CD4-positive, alpha-beta memory T cell (primary cell): ENCODE measurements at regions not wholly inside any gene's neighbourhood (a gene's known extent, or its start where the extent isn't known, plus 50 kb on each side); places are given as distances from the start of the nearest gene placed in this dataset.

Source experiments
- CTCF ChIA-PET: fragments of 350-600 bp; sonication (Branson Sonifier 250); formaldehyde crosslinking; loops from one replicate; lab custom pipeline; 2021; ENCODE audit warnings: inconsistent platforms; ENCODE audit not compliant: partially characterized antibody; lab: Charles Lee
- POLR2A ChIA-PET: fragments of 350-600 bp; sonication (Branson Sonifier 250); formaldehyde crosslinking; loops from one replicate; lab custom pipeline; 2021; ENCODE audit not compliant: partially characterized antibody; lab: Charles Lee
- DNase-seq, 5 donors: peaks; one replicate each; pipeline versions ENCODE4 v3.0.0 to v3.0.0-alpha.2; 2020 to 2022; ENCODE audit warnings: mixed read lengths in 1 of 5
- H3K27ac ChIP-seq: one replicate; pipeline ENCODE4 v1.7.0; 2013; ENCODE audit warnings: low read depth, low read length
- H3K27me3 ChIP-seq: 2 replicates; pipeline ENCODE4 v1.7.0; 2013; ENCODE audit warnings: mild to moderate bottlenecking, low read length, moderate library complexity; ENCODE audit not compliant: insufficient read depth
- H3K36me3 ChIP-seq: 2 replicates; pipeline ENCODE4 v1.7.0; 2013; ENCODE audit warnings: mild to moderate bottlenecking, low read length, moderate library complexity; ENCODE audit not compliant: insufficient read depth
- H3K4me1 ChIP-seq: 2 replicates; pipeline ENCODE4 v1.7.0; 2013; ENCODE audit warnings: mild to moderate bottlenecking, low read length, moderate library complexity; ENCODE audit not compliant: insufficient read depth
- H3K4me3 ChIP-seq, 2 donors: one replicate each; pipeline ENCODE4 v1.7.0; 2013; ENCODE audit warnings: low read length in 2 of 2, mild to moderate bottlenecking in 1 of 2
- H3K9me3 ChIP-seq, 2 donors: one replicate each; pipeline ENCODE4 v1.7.0; 2013; ENCODE audit warnings: low read length in 2 of 2, control low read depth in 1 of 2; ENCODE audit not compliant: control insufficient read depth in 1 of 2
- H3K27ac Mint-ChIP-seq, 7 donors: one replicate each; pipeline ENCODE4 v1.8.0; 2020 to 2021; ENCODE audit warnings: mixed read lengths in 7 of 7, mild to moderate bottlenecking in 6 of 7, inconsistent platforms in 3 of 7, moderate library complexity in 3 of 7
- H3K27me3 Mint-ChIP-seq, 2 donors: one replicate each; pipeline ENCODE4 v1.8.0; 2020 to 2021; ENCODE audit warnings: mixed read lengths in 2 of 2
- H3K36me3 Mint-ChIP-seq, 2 donors: one replicate each; pipeline ENCODE4 v1.8.0; 2020 to 2021; ENCODE audit warnings: mixed read lengths in 2 of 2, inconsistent platforms in 1 of 2, mild to moderate bottlenecking in 1 of 2
- H3K4me1 Mint-ChIP-seq, 4 donors: one replicate each; pipeline ENCODE4 v1.8.0; 2020 to 2021; ENCODE audit warnings: mixed read lengths in 4 of 4, mild to moderate bottlenecking in 1 of 4
- H3K4me3 Mint-ChIP-seq, 8 donors: one replicate each; pipeline ENCODE4 v1.8.0; 2020 to 2021; ENCODE audit warnings: mixed read lengths in 8 of 8, mild to moderate bottlenecking in 7 of 8, moderate library complexity in 6 of 8, inconsistent platforms in 3 of 8
- H3K9me3 Mint-ChIP-seq, 8 donors: one replicate each; pipeline ENCODE4 v1.8.0; 2020 to 2021; ENCODE audit warnings: mixed read lengths in 8 of 8, mild to moderate bottlenecking in 5 of 8, inconsistent platforms in 3 of 8, moderate library complexity in 1 of 8
- intact Hi-C: fragments of 100-400 bp; cut with micrococcal nuclease; formaldehyde crosslinking; loops from one replicate; pipeline ENCODE4 v1.15.1; 2023

GRCh38 chr15:35671981-35672380 is 126.0 kb upstream of the DPH6 start:
- Mint-ChIP-seq H3K4me1 (peaks cover 4 to 16% (median 11%) of the 10 kb centered on the region in 4 donors), H3K27ac (no peak overlapping the region), H3K27me3 (no peaks in the 10 kb centered on the region), H3K36me3 (no peaks in the 10 kb centered on the region), H3K4me3 (no peak overlapping the region), H3K9me3 (peaks cover 0 to 1% (median 0%) of the 10 kb centered on the region in 8 donors)
- no peak for DNase-seq
- H3K4me1 ChIP-seq = peaks cover 3% of the 10 kb centered on the region
- H3K27me3 ChIP-seq = peaks cover 5% of the 10 kb centered on the region
- ChIA-PET CTCF (no interaction called here), POLR2A (no interaction called here)
- H3K9me3 ChIP-seq = no peaks in the 10 kb centered on the region
- no peak overlapping the region for H3K4me3 ChIP-seq
- no peaks in the 10 kb centered on the region for H3K36me3 ChIP-seq
- intact Hi-C loops = no loop called here
- no peak overlapping the region for H3K27ac ChIP-seq

GRCh38 chr15:35673093-35673684 is 127.2 kb upstream of the DPH6 start:
- H3K4me3 ChIP-seq = no peak overlapping the region
- Mint-ChIP-seq H3K9me3 (peaks cover 0 to 1% (median 0%) of the 10 kb centered on the region in 8 donors), H3K36me3 (no peaks in the 10 kb centered on the region), H3K4me1 (peaks cover 4 to 13% (median 8%) of the 10 kb centered on the region in 4 donors), H3K27ac (peak overlapping the region in 3 of 7 donors; percentile 13 to 51 (median 20)), H3K4me3 (peak overlapping the region; percentile 48 to 82 (median 76)), H3K27me3 (no peaks in the 10 kb centered on the region)
- CTCF ChIA-PET = no interaction called here
- H3K27ac ChIP-seq = no peak overlapping the region
- intact Hi-C loops = no loop called here
- no peaks in the 10 kb centered on the region for H3K36me3 ChIP-seq
- no peaks in the 10 kb centered on the region for H3K9me3 ChIP-seq
- DNase-seq = no peak
- POLR2A ChIA-PET = no interaction called here
- H3K27me3 ChIP-seq = peaks cover 5% of the 10 kb centered on the region
- H3K4me1 ChIP-seq = peaks cover 3% of the 10 kb centered on the region

GRCh38 chr15:35674873-35675781 is 129.2 kb upstream of the DPH6 start:
- Histone ChIP-seq H3K27me3 (peaks cover 5% of the 10 kb centered on the region), H3K9me3 (no peaks in the 10 kb centered on the region), H3K27ac (no peak overlapping the region), H3K36me3 (no peaks in the 10 kb centered on the region), H3K4me3 (no peak overlapping the region), H3K4me1 (peaks cover 3% of the 10 kb centered on the region)
- Mint-ChIP-seq H3K27me3 (no peaks in the 10 kb centered on the region), H3K9me3 (no peaks in the 10 kb centered on the region), H3K4me3 (no peak overlapping the region), H3K27ac (peak overlapping the region in 2 of 7 donors; percentile 2 to 57), H3K4me1 (peaks cover 2 to 11% (median 7%) of the 10 kb centered on the region in 4 donors), H3K36me3 (no peaks in the 10 kb centered on the region)
- intact Hi-C loops = no loop called here
- POLR2A ChIA-PET = no interaction called here
- DNase-seq = no peak
- CTCF ChIA-PET = no interaction called here

- Histone ChIP-seq H3K4me1 (no peaks in the 10 kb centered on the region), H3K4me3 (no peak overlapping the region), H3K9me3 (no peaks in the 10 kb centered on the region), H3K27me3 (peaks cover 5% of the 10 kb centered on the region), H3K27ac (no peak overlapping the region), H3K36me3 (no peaks in the 10 kb centered on the region)
- H3K4me3 Mint-ChIP-seq = no peak overlapping the region
- no peak for DNase-seq
- ChIA-PET CTCF (no interaction called here), POLR2A (no interaction called here)
- no peaks in the 10 kb centered on the region for H3K36me3 Mint-ChIP-seq
- no peaks in the 10 kb centered on the region for H3K9me3 Mint-ChIP-seq
- intact Hi-C loops = no loop called here
- no peaks in the 10 kb centered on the region for H3K4me1 Mint-ChIP-seq
- H3K27me3 Mint-ChIP-seq = peaks cover 0 to 3% of the 10 kb centered on the region in 2 donors
- no peak overlapping the region for H3K27ac Mint-ChIP-seq
Observed at GRCh38 chr15:35678774-35679173, 132.8 kb upstream of the DPH6 start.

- Mint-ChIP-seq H3K4me1 (no peaks in the 10 kb centered on the region), H3K27me3 (peaks cover 0 to 3% of the 10 kb centered on the region in 2 donors), H3K27ac (no peak overlapping the region), H3K36me3 (no peaks in the 10 kb centered on the region), H3K4me3 (no peak overlapping the region), H3K9me3 (no peaks in the 10 kb centered on the region)
- Histone ChIP-seq H3K9me3 (no peaks in the 10 kb centered on the region), H3K4me3 (no peak overlapping the region), H3K36me3 (no peaks in the 10 kb centered on the region), H3K27ac (no peak overlapping the region), H3K27me3 (peaks cover 5% of the 10 kb centered on the region), H3K4me1 (no peaks in the 10 kb centered on the region)
- POLR2A ChIA-PET = no interaction called here
- DNase-seq = no peak
- intact Hi-C loops = no loop called here
- CTCF ChIA-PET = no interaction called here
Observed at GRCh38 chr15:35679186-35679585, 133.2 kb upstream of the DPH6 start.

- no peak overlapping the region for H3K27ac ChIP-seq
- intact Hi-C loops = no loop called here
- H3K9me3 Mint-ChIP-seq = no peaks in the 10 kb centered on the region
- H3K27me3 ChIP-seq = no peaks in the 10 kb centered on the region
- H3K27me3 Mint-ChIP-seq = peaks cover 0 to 5% of the 10 kb centered on the region in 2 donors
- ChIA-PET POLR2A (no interaction called here), CTCF (no interaction called here)
- no peak for DNase-seq
- no peaks in the 10 kb centered on the region for H3K36me3 ChIP-seq
- no peaks in the 10 kb centered on the region for H3K4me1 Mint-ChIP-seq
- H3K4me1 ChIP-seq = no peaks in the 10 kb centered on the region
- H3K4me3 Mint-ChIP-seq = no peak overlapping the region
- H3K4me3 ChIP-seq = no peak overlapping the region
- H3K9me3 ChIP-seq = no peaks in the 10 kb centered on the region
- no peaks in the 10 kb centered on the region for H3K36me3 Mint-ChIP-seq
- H3K27ac Mint-ChIP-seq = no peak overlapping the region
Observed at GRCh38 chr15:35680951-35681350, 135.0 kb upstream of the DPH6 start.

- ChIA-PET CTCF (no interaction called here), POLR2A (no interaction called here)
- Mint-ChIP-seq H3K9me3 (no peaks in the 10 kb centered on the region), H3K4me1 (no peaks in the 10 kb centered on the region), H3K27ac (no peak overlapping the region), H3K27me3 (peaks cover 7 to 9% of the 10 kb centered on the region in 2 donors), H3K4me3 (no peak overlapping the region), H3K36me3 (no peaks in the 10 kb centered on the region)
- intact Hi-C loops = no loop called here
- Histone ChIP-seq H3K36me3 (no peaks in the 10 kb centered on the region), H3K4me1 (no peaks in the 10 kb centered on the region), H3K9me3 (no peaks in the 10 kb centered on the region), H3K27ac (no peak overlapping the region), H3K4me3 (no peak overlapping the region), H3K27me3 (no peaks in the 10 kb centered on the region)
- DNase-seq = no peak
Observed at GRCh38 chr15:35686347-35686746, 140.4 kb upstream of the DPH6 start.
